IgD-negative memory B cell (primary cell): ENCODE measurements at regions not wholly inside any gene's neighbourhood (a gene's known extent, or its start where the extent isn't known, plus 50 kb on each side); places are given as distances from the start of the nearest gene placed in this dataset.

Experiments used
- H3K27ac Mint-ChIP-seq, 3 donors: one replicate each; pipeline ENCODE4 v1.8.0; 2020 to 2022; ENCODE audit warnings: mild to moderate bottlenecking in 3 of 3, mixed read lengths in 3 of 3, moderate library complexity in 1 of 3
- H3K27me3 Mint-ChIP-seq: one replicate; pipeline ENCODE4 v1.8.0; 2021; ENCODE audit warnings: mixed read lengths
- H3K36me3 Mint-ChIP-seq: one replicate; pipeline ENCODE4 v1.8.0; 2020; ENCODE audit warnings: mild to moderate bottlenecking, mixed read lengths
- H3K4me1 Mint-ChIP-seq, 3 donors: one replicate each; pipeline ENCODE4 v1.8.0; 2020 to 2022; ENCODE audit warnings: mixed read lengths in 3 of 3, mild to moderate bottlenecking in 1 of 3
- H3K4me3 Mint-ChIP-seq, 4 donors: one replicate each; pipeline ENCODE4 v1.8.0; 2020 to 2022; ENCODE audit warnings: mild to moderate bottlenecking in 4 of 4, mixed read lengths in 4 of 4, moderate library complexity in 3 of 4
- H3K9me3 Mint-ChIP-seq, 3 donors: one replicate each; pipeline ENCODE4 v1.8.0; 2020 to 2021; ENCODE audit warnings: mixed read lengths in 3 of 3, mild to moderate bottlenecking in 1 of 3

GRCh38 chr2:21607572-21607971 lies 483.8 kb downstream of the TDRD15 start:
- Mint-ChIP-seq H3K4me1 (no peaks in the 10 kb centered on the region), H3K4me3 (no peak overlapping the region), H3K9me3 (peaks cover 2 to 14% (median 4%) of the 10 kb centered on the region in 3 donors), H3K27ac (no peak overlapping the region), H3K27me3 (no peaks in the 10 kb centered on the region), H3K36me3 (no peaks in the 10 kb centered on the region)

GRCh38 chr2:21610304-21610703 lies 486.5 kb downstream of the TDRD15 start:
- no peak overlapping the region for H3K27ac Mint-ChIP-seq
- no peaks in the 10 kb centered on the region for H3K27me3 Mint-ChIP-seq
- H3K9me3 Mint-ChIP-seq: peaks cover 4 to 23% (median 6%) of the 10 kb centered on the region in 3 donors
- no peak overlapping the region for H3K4me3 Mint-ChIP-seq
- no peaks in the 10 kb centered on the region for H3K36me3 Mint-ChIP-seq
- H3K4me1 Mint-ChIP-seq: no peaks in the 10 kb centered on the region

- H3K27ac Mint-ChIP-seq: no peak overlapping the region
- H3K36me3 Mint-ChIP-seq: no peaks in the 10 kb centered on the region
- peaks cover 5 to 9% (median 9%) of the 10 kb centered on the region in 3 donors for H3K9me3 Mint-ChIP-seq
- no peak overlapping the region for H3K4me3 Mint-ChIP-seq
- H3K4me1 Mint-ChIP-seq: no peaks in the 10 kb centered on the region
- H3K27me3 Mint-ChIP-seq: no peaks in the 10 kb centered on the region
Measured at GRCh38 chr2:21617885-21618434, 494.2 kb downstream of the TDRD15 start.

GRCh38 chr2:21620771-21621170 lies 497.0 kb downstream of the TDRD15 start:
- Mint-ChIP-seq H3K36me3 (no peaks in the 10 kb centered on the region), H3K4me3 (no peak overlapping the region), H3K4me1 (no peaks in the 10 kb centered on the region)

GRCh38 chr2:21627938-21628337 lies 504.2 kb downstream of the TDRD15 start:
- no peaks in the 10 kb centered on the region for H3K4me1 Mint-ChIP-seq
- H3K4me3 Mint-ChIP-seq: no peak overlapping the region
- H3K36me3 Mint-ChIP-seq: no peaks in the 10 kb centered on the region
- H3K27me3 Mint-ChIP-seq: no peaks in the 10 kb centered on the region
- H3K9me3 Mint-ChIP-seq: peaks cover 0 to 3% (median 3%) of the 10 kb centered on the region in 3 donors
- H3K27ac Mint-ChIP-seq: no peak overlapping the region

More at GRCh38 chr2:21620771-21621170, 497.0 kb downstream of the TDRD15 start:
- Mint-ChIP-seq H3K27ac (no peak overlapping the region), H3K9me3 (peaks cover 0 to 3% (median 3%) of the 10 kb centered on the region in 3 donors), H3K27me3 (no peaks in the 10 kb centered on the region)

GRCh38 chr2:21633015-21633414 lies 509.2 kb downstream of the TDRD15 start:
- H3K9me3 Mint-ChIP-seq: peaks cover 2 to 4% (median 4%) of the 10 kb centered on the region in 3 donors
- no peaks in the 10 kb centered on the region for H3K36me3 Mint-ChIP-seq
- H3K27ac Mint-ChIP-seq: no peak overlapping the region
- no peaks in the 10 kb centered on the region for H3K4me1 Mint-ChIP-seq
- no peaks in the 10 kb centered on the region for H3K27me3 Mint-ChIP-seq
- H3K4me3 Mint-ChIP-seq: no peak overlapping the region

GRCh38 chr2:21633466-21633865 lies 509.7 kb downstream of the TDRD15 start:
- H3K27ac Mint-ChIP-seq: no peak overlapping the region
- no peaks in the 10 kb centered on the region for H3K36me3 Mint-ChIP-seq
- no peaks in the 10 kb centered on the region for H3K4me1 Mint-ChIP-seq
- H3K4me3 Mint-ChIP-seq: no peak overlapping the region
- peaks cover 2 to 4% (median 4%) of the 10 kb centered on the region in 3 donors for H3K9me3 Mint-ChIP-seq
- H3K27me3 Mint-ChIP-seq: no peaks in the 10 kb centered on the region

GRCh38 chr2:21633911-21634310 lies 510.1 kb downstream of the TDRD15 start:
- Mint-ChIP-seq H3K4me3 (no peak overlapping the region), H3K27ac (no peak overlapping the region), H3K27me3 (no peaks in the 10 kb centered on the region), H3K36me3 (no peaks in the 10 kb centered on the region), H3K4me1 (no peaks in the 10 kb centered on the region), H3K9me3 (peaks cover 2 to 4% (median 4%) of the 10 kb centered on the region in 3 donors)

GRCh38 chr2:21640046-21640445 lies 516.3 kb downstream of the TDRD15 start:
- no peaks in the 10 kb centered on the region for H3K36me3 Mint-ChIP-seq
- H3K27ac Mint-ChIP-seq: no peak overlapping the region
- no peaks in the 10 kb centered on the region for H3K4me1 Mint-ChIP-seq
- no peak overlapping the region for H3K4me3 Mint-ChIP-seq
- H3K27me3 Mint-ChIP-seq: no peaks in the 10 kb centered on the region
- H3K9me3 Mint-ChIP-seq: peaks cover 0 to 8% (median 0%) of the 10 kb centered on the region in 3 donors

GRCh38 chr2:21642647-21643046 lies 518.9 kb downstream of the TDRD15 start:
- peaks cover 0 to 8% (median 5%) of the 10 kb centered on the region in 3 donors for H3K9me3 Mint-ChIP-seq
- no peaks in the 10 kb centered on the region for H3K4me1 Mint-ChIP-seq
- no peaks in the 10 kb centered on the region for H3K27me3 Mint-ChIP-seq
- no peaks in the 10 kb centered on the region for H3K36me3 Mint-ChIP-seq
- no peak overlapping the region for H3K27ac Mint-ChIP-seq
- no peak overlapping the region for H3K4me3 Mint-ChIP-seq

- Mint-ChIP-seq H3K36me3 (no peaks in the 10 kb centered on the region), H3K27ac (no peak overlapping the region), H3K9me3 (peaks cover 0 to 8% (median 5%) of the 10 kb centered on the region in 3 donors), H3K4me3 (no peak overlapping the region), H3K4me1 (no peaks in the 10 kb centered on the region), H3K27me3 (no peaks in the 10 kb centered on the region)
Measured at GRCh38 chr2:21643180-21643579, 519.4 kb downstream of the TDRD15 start.

GRCh38 chr2:21644266-21644665 lies 520.5 kb downstream of the TDRD15 start:
- peaks cover 0 to 8% (median 7%) of the 10 kb centered on the region in 3 donors for H3K9me3 Mint-ChIP-seq
- no peaks in the 10 kb centered on the region for H3K36me3 Mint-ChIP-seq
- no peak overlapping the region for H3K4me3 Mint-ChIP-seq
- H3K4me1 Mint-ChIP-seq: no peaks in the 10 kb centered on the region
- no peak overlapping the region for H3K27ac Mint-ChIP-seq
- H3K27me3 Mint-ChIP-seq: no peaks in the 10 kb centered on the region

- no peaks in the 10 kb centered on the region for H3K4me1 Mint-ChIP-seq
- no peak overlapping the region for H3K4me3 Mint-ChIP-seq
- no peaks in the 10 kb centered on the region for H3K27me3 Mint-ChIP-seq
- no peak overlapping the region for H3K27ac Mint-ChIP-seq
- peaks cover 0 to 8% (median 0%) of the 10 kb centered on the region in 3 donors for H3K9me3 Mint-ChIP-seq
- H3K36me3 Mint-ChIP-seq: no peaks in the 10 kb centered on the region
Measured at GRCh38 chr2:21646345-21646744, 522.6 kb downstream of the TDRD15 start.

- no peaks in the 10 kb centered on the region for H3K36me3 Mint-ChIP-seq
- no peak overlapping the region for H3K4me3 Mint-ChIP-seq
- peaks cover 0 to 8% (median under 1%) of the 10 kb centered on the region in 3 donors for H3K9me3 Mint-ChIP-seq
- H3K27me3 Mint-ChIP-seq: no peaks in the 10 kb centered on the region
- H3K27ac Mint-ChIP-seq: no peak overlapping the region
- H3K4me1 Mint-ChIP-seq: no peaks in the 10 kb centered on the region
Measured at GRCh38 chr2:21650569-21650968, 526.8 kb downstream of the TDRD15 start.

- no peak overlapping the region for H3K27ac Mint-ChIP-seq
- H3K4me1 Mint-ChIP-seq: no peaks in the 10 kb centered on the region
- H3K36me3 Mint-ChIP-seq: no peaks in the 10 kb centered on the region
- no peaks in the 10 kb centered on the region for H3K27me3 Mint-ChIP-seq
- H3K9me3 Mint-ChIP-seq: peaks cover 0 to 1% (median 0%) of the 10 kb centered on the region in 3 donors
- no peak overlapping the region for H3K4me3 Mint-ChIP-seq
Measured at GRCh38 chr2:21655136-21655535, 531.4 kb downstream of the TDRD15 start.

GRCh38 chr2:21656330-21657075 lies 532.7 kb downstream of the TDRD15 start:
- Mint-ChIP-seq H3K9me3 (peaks cover 0 to 1% (median 0%) of the 10 kb centered on the region in 3 donors), H3K4me1 (no peaks in the 10 kb centered on the region), H3K27ac (no peak overlapping the region), H3K4me3 (no peak overlapping the region), H3K27me3 (no peaks in the 10 kb centered on the region), H3K36me3 (no peaks in the 10 kb centered on the region)
